A673 (cell line): ENCODE measurements at regions not wholly inside any gene's neighbourhood (a gene's known extent, or its start where the extent isn't known, plus 50 kb on each side); places are given as distances from the start of the nearest gene placed in this dataset.

ENCODE experiments used
- CTCF ChIP-seq: fragments of 300-800, 200-600 bp; sonication (generic); conservative IDR thresholded peaks from 2 replicates; pipeline ENCODE4 v1.5.1; 2017; ENCODE audit warnings: low read depth, mild to moderate bottlenecking, antibody characterized with exemption, low read length, moderate library complexity, mixed read lengths
- EZH2 ChIP-seq: fragments of 200-600 bp; sonication (generic); IDR thresholded peaks from 2 replicates; pipeline ENCODE4 v1.6.1; 2017; ENCODE audit warnings: borderline replicate concordance, low read depth, mild to moderate bottlenecking, mixed read lengths, antibody characterized with exemption, low read length; ENCODE audit not compliant: poor library complexity, severe bottlenecking

GRCh38 chr18:39200153-39200552, 1634.6 kb upstream of the CELF4 start:
- TF ChIP-seq EZH2: no peak
- no peak for TF ChIP-seq CTCF
